Spinal cord (tissue), 9 donors: ENCODE measurements at regions not wholly inside any gene's neighbourhood (a gene's known extent, or its start where the extent isn't known, plus 50 kb on each side); places are given as distances from the start of the nearest gene placed in this dataset.
"Not testable (repeated sequence)": the region's sequence is repeated elsewhere in the genome, so short reads cannot be mapped to it uniquely, and the experiment has no call there.

Source experiments
- DNase-seq, 6 donors: peaks; one replicate each; pipeline versions ENCODE4 v3.0.0 to v3.0.0-alpha.2; 2013 to 2015; ENCODE audit warnings: low spot score in 6 of 6, low read depth in 4 of 6
- H3K27ac ChIP-seq: one replicate; pipeline ENCODE4 v1.5.1; 2013; ENCODE audit warnings: low read depth, low read length, control low read depth
- H3K27me3 ChIP-seq: one replicate; pipeline ENCODE4 v1.6.1; 2013; ENCODE audit warnings: low read length; ENCODE audit not compliant: control insufficient read depth, insufficient read depth
- H3K36me3 ChIP-seq: one replicate; pipeline ENCODE4 v1.6.1; 2013; ENCODE audit warnings: low read length; ENCODE audit not compliant: control insufficient read depth, insufficient read depth
- H3K4me1 ChIP-seq: one replicate; pipeline ENCODE4 v1.6.1; 2013; ENCODE audit warnings: low read length; ENCODE audit not compliant: control insufficient read depth, insufficient read depth
- H3K4me3 ChIP-seq: one replicate; pipeline ENCODE4 v1.5.1; 2013; ENCODE audit warnings: low read depth, low read length, control low read depth
- H3K9me3 ChIP-seq: one replicate; pipeline ENCODE4 v1.6.1; 2013; ENCODE audit warnings: low read length; ENCODE audit not compliant: control insufficient read depth, insufficient read depth
- WGBS: methylation state at CpG from one replicate; pipeline ENCODE4 v1.1.5; 2013; ENCODE audit warnings: missing lambda C conversion rate; ENCODE audit not compliant: insufficient coverage; 5-methylcytosine and 5-hydroxymethylcytosine counted together
- donor health status: healthy.

GRCh38 chr1:206357962-206358361 lies 112.3 kb upstream of the IKBKE start:
- H3K27ac ChIP-seq, H3K4me3 ChIP-seq, H3K27me3 ChIP-seq, H3K36me3 ChIP-seq, H3K9me3 ChIP-seq, DNase-seq, H3K4me1 ChIP-seq: not testable (repeated sequence)
- no CpG with 5 or more reads among the region's 3 CpGs for WGBS

DNA sequence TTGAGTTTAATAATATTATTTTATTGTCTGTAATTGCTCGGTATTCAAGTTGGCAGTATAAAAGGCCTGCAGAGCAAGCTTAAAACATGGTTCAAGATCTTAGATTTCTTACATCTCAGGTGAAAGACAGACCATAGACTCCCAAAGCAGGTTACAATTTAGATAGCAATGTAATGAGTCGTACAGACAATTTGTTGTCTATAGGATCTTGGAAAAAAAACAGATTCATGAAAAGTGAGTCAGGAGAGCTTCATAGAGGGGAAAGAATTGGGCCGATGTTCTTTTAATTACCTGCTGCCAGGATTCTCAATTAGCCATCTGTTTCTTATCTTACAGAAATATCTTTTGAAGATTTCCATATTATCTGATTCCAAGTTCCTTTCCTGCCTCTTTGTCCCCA lies 111.5 kb upstream of the IKBKE start:
- no CpG with 5 or more reads among the region's 3 CpGs for WGBS
- not testable (repeated sequence) for H3K9me3 ChIP-seq, DNase-seq, H3K27ac ChIP-seq, H3K36me3 ChIP-seq, H3K4me1 ChIP-seq, H3K27me3 ChIP-seq, H3K4me3 ChIP-seq

DNA sequence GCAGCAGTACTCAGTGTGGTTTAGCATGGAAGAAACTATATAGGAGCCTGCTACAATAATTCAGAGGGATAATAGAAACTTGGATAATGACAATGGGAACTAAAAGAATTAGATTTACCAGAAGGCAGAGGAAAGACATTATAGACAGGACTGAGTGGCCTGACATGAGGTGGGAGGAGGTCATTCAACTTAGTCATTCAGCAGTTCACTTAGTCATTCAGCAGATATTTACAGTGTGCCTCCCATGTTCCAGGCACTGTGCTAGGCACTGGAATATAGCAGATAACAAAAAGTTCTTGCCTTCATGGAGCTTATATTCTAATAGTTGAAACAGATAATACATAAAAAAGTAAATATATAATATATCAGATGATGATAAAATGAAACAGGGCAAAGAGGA lies 110.9 kb upstream of the IKBKE start:
- H3K27ac ChIP-seq, H3K9me3 ChIP-seq, H3K4me3 ChIP-seq, H3K27me3 ChIP-seq, DNase-seq, H3K4me1 ChIP-seq, H3K36me3 ChIP-seq: not testable (repeated sequence)

- H3K4me3 ChIP-seq, DNase-seq, H3K27ac ChIP-seq, H3K36me3 ChIP-seq, H3K27me3 ChIP-seq, H3K4me1 ChIP-seq, H3K9me3 ChIP-seq: not testable (repeated sequence)
- WGBS, result no CpG with 5 or more reads among the region's 3 CpGs
These were observed 108.2 kb upstream of the IKBKE start for GRCh38 chr1:206361978-206362543.

- H3K27ac ChIP-seq, H3K4me3 ChIP-seq, H3K27me3 ChIP-seq, H3K36me3 ChIP-seq, H3K9me3 ChIP-seq, DNase-seq, H3K4me1 ChIP-seq: not testable (repeated sequence)
- no CpG with 5 or more reads among the region's 3 CpGs for WGBS
These were observed 107.3 kb upstream of the IKBKE start for GRCh38 chr1:206362994-206363393.

GRCh38 chr1:206365271-206365670 lies 105.0 kb upstream of the IKBKE start:
- not testable (repeated sequence) for H3K27ac ChIP-seq, H3K36me3 ChIP-seq, H3K4me1 ChIP-seq, H3K27me3 ChIP-seq, H3K4me3 ChIP-seq, H3K9me3 ChIP-seq
- WGBS, result no CpG with 5 or more reads among the region's 6 CpGs
- peak in 1 of 6 donors; percentile 1 for DNase-seq

- not testable (repeated sequence) for H3K27me3 ChIP-seq
These were observed 104.1 kb upstream of the IKBKE start for GRCh38 chr1:206366131-206366530.

DNA sequence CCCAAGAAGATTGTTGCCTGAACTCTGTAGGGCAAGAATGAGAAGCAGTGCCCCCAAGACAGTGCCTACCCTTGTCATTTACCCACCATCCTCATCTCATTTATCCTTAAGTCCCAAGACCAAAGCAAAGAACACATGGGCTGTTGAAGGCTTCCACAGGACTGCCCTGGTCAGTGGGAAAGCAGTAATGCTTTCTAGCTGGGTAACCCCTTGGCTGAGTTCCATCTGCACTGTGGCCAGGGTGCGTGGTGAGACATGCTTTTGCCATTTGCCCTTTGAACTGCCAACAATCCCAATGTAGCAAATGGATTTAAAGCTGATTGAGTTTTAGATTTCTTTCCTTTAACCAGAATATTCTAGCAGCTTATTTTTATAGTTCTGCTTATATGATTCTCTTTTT lies 103.5 kb upstream of the IKBKE start:
- H3K9me3 ChIP-seq, H3K4me1 ChIP-seq, H3K4me3 ChIP-seq, DNase-seq, H3K27me3 ChIP-seq, H3K36me3 ChIP-seq, H3K27ac ChIP-seq: not testable (repeated sequence)
- no CpG with 5 or more reads among the region's 1 CpG for WGBS

More at GRCh38 chr1:206366131-206366530, 104.1 kb upstream of the IKBKE start:
- H3K4me3 ChIP-seq, H3K9me3 ChIP-seq, H3K27ac ChIP-seq, H3K4me1 ChIP-seq, H3K36me3 ChIP-seq: not testable (repeated sequence)
- WGBS, result no CpG with 5 or more reads among the region's 5 CpGs
- peak in 1 of 6 donors; percentile 3 for DNase-seq

GRCh38 chr1:206367955-206368622 lies 102.2 kb upstream of the IKBKE start:
- H3K4me3 ChIP-seq, H3K36me3 ChIP-seq, DNase-seq, H3K27me3 ChIP-seq, H3K27ac ChIP-seq, H3K4me1 ChIP-seq, H3K9me3 ChIP-seq: not testable (repeated sequence)
- WGBS, result no CpG with 5 or more reads among the region's 6 CpGs

- no CpG with 5 or more reads among the region's 5 CpGs for WGBS
- H3K27me3 ChIP-seq, H3K4me1 ChIP-seq, H3K4me3 ChIP-seq, H3K36me3 ChIP-seq, H3K27ac ChIP-seq, DNase-seq, H3K9me3 ChIP-seq: not testable (repeated sequence)
These were observed 95.6 kb upstream of the IKBKE start for GRCh38 chr1:206374725-206375124.
